Endothelial cell of umbilical vein (primary cell): ENCODE measurements at regions not wholly inside any gene's neighbourhood (a gene's known extent, or its start where the extent isn't known, plus 50 kb on each side); places are given as distances from the start of the nearest gene placed in this dataset.

Experiments used
- BruUV-seq: library from RNA; stranded (reverse); fragments of 400-500 nt; replicated peaks from 2 replicates; lab custom pipeline; 2021; lab: Mats Ljungman, UMichigan
- CTCF ChIA-PET: fragments of 300-600, 350-600 bp; sonication (Branson Sonifier 250); formaldehyde crosslinking; loops from one replicate; lab custom pipeline; 2021; ENCODE audit warnings: antibody characterized with exemption, inconsistent platforms; lab: Charles Lee
- POLR2A ChIA-PET: fragments of 300-600, 350-600 bp; sonication (Branson Sonifier 250); formaldehyde crosslinking; loops from one replicate; lab custom pipeline; 2021; ENCODE audit warnings: antibody characterized with exemption, inconsistent platforms; lab: Charles Lee
- DNase-seq: peaks from one replicate; pipeline ENCODE4 v3.0.0-alpha.2; 2011; ENCODE audit warnings: low read depth, low spot score
- FAIRE-seq: peaks from 2 replicates; lab custom pipeline; 2011; peaks lifted over from hg19 to GRCh38; lab: Jason Lieb, UNC
- H2AFZ ChIP-seq: 2 replicates; pipeline ENCODE4 v1.6.0; 2012; ENCODE audit warnings: low read depth, low read length, control low read depth, inconsistent platforms
- H3K27ac ChIP-seq: 2 replicates; pipeline ENCODE4 v1.5.1; 2011; ENCODE audit warnings: low read depth, mild to moderate bottlenecking, control low read depth, low read length, moderate library complexity; ENCODE audit not compliant: insufficient read depth
- H3K27me3 ChIP-seq, 2 experiments: 2 replicates each; pipeline versions ENCODE4 v1.6.0 to v1.6.1; 2011; ENCODE audit warnings: low read length in 2 of 2, mixed read lengths in 1 of 2; ENCODE audit not compliant: control insufficient read depth in 2 of 2, insufficient read depth in 2 of 2
- H3K36me3 ChIP-seq, 2 experiments: 2 replicates in 1 of 2; 3 replicates in 1 of 2; pipeline ENCODE4 v1.5.1; 2011; ENCODE audit warnings: low read length in 2 of 2, mild to moderate bottlenecking in 1 of 2, moderate library complexity in 1 of 2; ENCODE audit not compliant: control insufficient read depth in 2 of 2, insufficient read depth in 2 of 2; ENCODE audit errors: extremely low read depth in 1 of 2
- H3K4me1 ChIP-seq: 3 replicates; pipeline ENCODE4 v1.5.1; 2011; ENCODE audit warnings: mild to moderate bottlenecking, low read length; ENCODE audit not compliant: control insufficient read depth, insufficient read depth; ENCODE audit errors: extremely low read depth
- H3K4me2 ChIP-seq: 2 replicates; pipeline ENCODE4 v1.6.1; 2011; ENCODE audit warnings: low read length, control low read depth, mixed read lengths; ENCODE audit not compliant: insufficient read depth
- H3K4me3 ChIP-seq, 3 experiments: fragments of 200-600 bp in 1 of 3; sonication (generic), shearing (Covaris generic) in 1 of 3; replicated peaks in 1 of 3; 2 replicates each; pipeline ENCODE4 v1.5.1; 2011 to 2016; ENCODE audit warnings: control low read depth in 3 of 3, low read length in 3 of 3, mild to moderate bottlenecking in 2 of 3, inconsistent platforms in 1 of 3, low read depth in 1 of 3, moderate library complexity in 1 of 3; ENCODE audit not compliant: insufficient read depth in 1 of 3
- H3K79me2 ChIP-seq: 2 replicates; pipeline ENCODE4 v1.6.0; 2012; ENCODE audit warnings: low read length, inconsistent platforms; ENCODE audit not compliant: control insufficient read depth, insufficient read depth
- H3K9ac ChIP-seq: replicated peaks from 2 replicates; pipeline ENCODE3; 2011; ENCODE audit warnings: low read length, control low read depth; ENCODE audit not compliant: insufficient read depth; ENCODE audit errors: extremely low read depth
- H3K9me1 ChIP-seq: replicated peaks from 3 replicates; pipeline ENCODE4 v1.6.0; 2011; ENCODE audit warnings: mild to moderate bottlenecking, low read length; ENCODE audit not compliant: control insufficient read depth, insufficient read depth; ENCODE audit errors: extremely low read depth
- H3K9me3 ChIP-seq: replicated peaks from 2 replicates; pipeline ENCODE4 v1.5.1; 2012; ENCODE audit warnings: low read length, inconsistent platforms; ENCODE audit not compliant: control insufficient read depth, insufficient read depth
- H4K20me1 ChIP-seq: replicated peaks from 2 replicates; pipeline ENCODE3; 2011; ENCODE audit warnings: mild to moderate bottlenecking, low read length; ENCODE audit not compliant: control insufficient read depth, insufficient read depth; ENCODE audit errors: extremely low read depth
- EZH2 ChIP-seq: IDR thresholded peaks from 2 replicates; pipeline ENCODE4 v1.6.1; 2012; ENCODE audit warnings: borderline replicate concordance, low read depth, mild to moderate bottlenecking, moderate library complexity, low read length, inconsistent platforms; ENCODE audit not compliant: severe bottlenecking
- FOS ChIP-seq: IDR thresholded peaks from 2 replicates; pipeline ENCODE4 v1.6.1; 2011; ENCODE audit warnings: mild to moderate bottlenecking, low read length, moderate library complexity, borderline replicate concordance; ENCODE audit not compliant: insufficient read depth
- GATA2 ChIP-seq: IDR thresholded peaks from 2 replicates; pipeline ENCODE4 v1.7.0; 2011; ENCODE audit warnings: low read depth, mild to moderate bottlenecking, moderate library complexity, mixed read lengths, low read length; ENCODE audit not compliant: insufficient read length, insufficient read depth
- JUN ChIP-seq: IDR thresholded peaks from 2 replicates; pipeline ENCODE4 v1.6.1; 2011; ENCODE audit warnings: borderline replicate concordance, low read depth; ENCODE audit not compliant: insufficient read length, insufficient read depth
- MYC ChIP-seq: IDR thresholded peaks from one replicate; pipeline ENCODE4 v1.6.1; 2011; ENCODE audit warnings: mild to moderate bottlenecking, low read depth, low read length
- POLR2A ChIP-seq: IDR thresholded peaks from 2 replicates; pipeline ENCODE4 v1.6.1; 2012; ENCODE audit warnings: low read depth, mild to moderate bottlenecking, control low read depth, low read length
- POLR2AphosphoS5 ChIP-seq: IDR thresholded peaks from 2 replicates; pipeline ENCODE4 v1.6.1; 2012; ENCODE audit warnings: low read depth, mild to moderate bottlenecking, control low read depth, low read length, moderate library complexity; ENCODE audit not compliant: insufficient read depth
- dilution Hi-C: fragments of 300-500 bp; cut with MboI; formaldehyde crosslinking; loops from one replicate; pipeline ENCODE4 v1.15.0; 2019; ENCODE audit warnings: low sequenced_read_pairs; ENCODE audit not compliant: extremely low pct_ligation_motif_present
- intact Hi-C: fragments of 100-400 bp; cut with micrococcal nuclease; formaldehyde crosslinking; loops from one replicate; pipeline ENCODE4 v1.10.0; 2022
- TF ChIP-seq, protein P1 (sequence below), 2 donors: IDR thresholded peaks; 1 replicate in 1 of 2; 2 replicates in 1 of 2; pipeline ENCODE4 v1.5.1; 2011; ENCODE audit warnings: low read length in 2 of 2, mild to moderate bottlenecking in 2 of 2, moderate library complexity in 2 of 2, control low read depth in 1 of 2, inconsistent platforms in 1 of 2, low read depth in 1 of 2; ENCODE audit not compliant: insufficient read depth in 1 of 2; ENCODE audit errors: extremely low read depth in 1 of 2
- TF ChIP-seq, protein P2 (sequence below): IDR thresholded peaks from 2 replicates; pipeline ENCODE4 v1.6.1; 2011; ENCODE audit not compliant: insufficient read depth, insufficient read length

GRCh38 chr3:168271932-168272331, 176.2 kb upstream of the GOLIM4 start:
- FAIRE-seq (no peak), DNase-seq (no peak)
- dilution Hi-C loops, result no loop called here
- Histone ChIP-seq H3K27me3 (no peaks in the 10 kb centered on the region), H3K9ac (no peak overlapping the region), H3K36me3 (no peaks in the 10 kb centered on the region), H3K9me3 (no peaks in the 10 kb centered on the region), H3K9me1 (no peaks in the 10 kb centered on the region), H2AFZ (no peak overlapping the region), H3K27ac (no peak overlapping the region), H3K4me1 (no peaks in the 10 kb centered on the region), H3K4me2 (no peak overlapping the region), H3K79me2 (no peaks in the 10 kb centered on the region), H3K4me3 (no peak overlapping the region), H4K20me1 (no peaks in the 10 kb centered on the region)
- ChIA-PET POLR2A (no interaction called here), CTCF (interaction anchor here (2.0 kb wide), 1 partner anchor 11 kb away, joined by 4 read pairs; no protein-coding TSS in a partner anchor)
- TF ChIP-seq POLR2AphosphoS5, result no peak
- TF ChIP-seq POLR2A, result no peak
- no peak for TF ChIP-seq EZH2
- TF ChIP-seq, protein P1, sequence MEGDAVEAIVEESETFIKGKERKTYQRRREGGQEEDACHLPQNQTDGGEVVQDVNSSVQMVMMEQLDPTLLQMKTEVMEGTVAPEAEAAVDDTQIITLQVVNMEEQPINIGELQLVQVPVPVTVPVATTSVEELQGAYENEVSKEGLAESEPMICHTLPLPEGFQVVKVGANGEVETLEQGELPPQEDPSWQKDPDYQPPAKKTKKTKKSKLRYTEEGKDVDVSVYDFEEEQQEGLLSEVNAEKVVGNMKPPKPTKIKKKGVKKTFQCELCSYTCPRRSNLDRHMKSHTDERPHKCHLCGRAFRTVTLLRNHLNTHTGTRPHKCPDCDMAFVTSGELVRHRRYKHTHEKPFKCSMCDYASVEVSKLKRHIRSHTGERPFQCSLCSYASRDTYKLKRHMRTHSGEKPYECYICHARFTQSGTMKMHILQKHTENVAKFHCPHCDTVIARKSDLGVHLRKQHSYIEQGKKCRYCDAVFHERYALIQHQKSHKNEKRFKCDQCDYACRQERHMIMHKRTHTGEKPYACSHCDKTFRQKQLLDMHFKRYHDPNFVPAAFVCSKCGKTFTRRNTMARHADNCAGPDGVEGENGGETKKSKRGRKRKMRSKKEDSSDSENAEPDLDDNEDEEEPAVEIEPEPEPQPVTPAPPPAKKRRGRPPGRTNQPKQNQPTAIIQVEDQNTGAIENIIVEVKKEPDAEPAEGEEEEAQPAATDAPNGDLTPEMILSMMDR (IDR thresholded peaks at IDR 0.05; ENCODE audit: extremely low read depth in 1 of 2, insufficient read depth in 1 of 2, low read depth in 1 of 2, low read length in 2 of 2), result no peak
- TF ChIP-seq, protein P2, sequence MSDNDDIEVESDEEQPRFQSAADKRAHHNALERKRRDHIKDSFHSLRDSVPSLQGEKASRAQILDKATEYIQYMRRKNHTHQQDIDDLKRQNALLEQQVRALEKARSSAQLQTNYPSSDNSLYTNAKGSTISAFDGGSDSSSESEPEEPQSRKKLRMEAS, result no peak
- no peak for TF ChIP-seq GATA2
- TF ChIP-seq JUN, result no peak
- TF ChIP-seq FOS, result no peak
- no peak for TF ChIP-seq MYC
- BruUV-seq, result no TSS peak
- intact Hi-C loops, result no loop called here
